WERI-Rb-1 (cell line): ENCODE measurements at regions not wholly inside any gene's neighbourhood (a gene's known extent, or its start where the extent isn't known, plus 50 kb on each side); places are given as distances from the start of the nearest gene placed in this dataset.

Experiments used
- DNase-seq: peaks from one replicate; pipeline ENCODE4 v3.0.0-alpha.2; 2020
- H3K27ac ChIP-seq: fragments of 250-450 bp; sonication (Bioruptor Pico); 2 replicates; pipeline ENCODE4 v1.5.1; 2020; ENCODE audit warnings: mild to moderate bottlenecking, moderate library complexity
- H3K27me3 ChIP-seq: fragments of 250-450 bp; sonication (Bioruptor Pico); 2 replicates; pipeline ENCODE4 v1.5.1; 2021; ENCODE audit warnings: mild to moderate bottlenecking, low read depth, moderate library complexity; ENCODE audit not compliant: insufficient read depth, severe bottlenecking
- H3K36me3 ChIP-seq: fragments of 250-450 bp; sonication (Bioruptor Pico); 2 replicates; pipeline ENCODE4 v1.5.1; 2020; ENCODE audit warnings: mild to moderate bottlenecking, moderate library complexity
- H3K4me3 ChIP-seq: 2 replicates; pipeline ENCODE4 v1.5.1; 2011; ENCODE audit warnings: low read depth, mild to moderate bottlenecking, control low read depth, low read length
- H3K9me3 ChIP-seq: fragments of 250-450 bp; sonication (Bioruptor Pico); 2 replicates; pipeline ENCODE4 v1.5.1; 2021; ENCODE audit warnings: mild to moderate bottlenecking, moderate library complexity; ENCODE audit not compliant: severe bottlenecking
- CTCF ChIP-seq: IDR thresholded peaks from 2 replicates; pipeline ENCODE4 v1.5.1; 2011; ENCODE audit warnings: low read depth, mild to moderate bottlenecking, control low read depth, inconsistent platforms, low read length

GRCh38 chr15:87792250-87793040 is 464.1 kb downstream of the NTRK3 start:
- no peak for TF ChIP-seq CTCF
- H3K9me3 ChIP-seq: no peaks in the 10 kb centered on the region
- no peak for DNase-seq
- no peak overlapping the region for H3K4me3 ChIP-seq
- no peak overlapping the region for H3K27ac ChIP-seq
- no peaks in the 10 kb centered on the region for H3K36me3 ChIP-seq
- H3K27me3 ChIP-seq: no peaks in the 10 kb centered on the region

GRCh38 chr15:87781959-87782625 is 474.4 kb downstream of the NTRK3 start:
- H3K27ac ChIP-seq: no peak overlapping the region
- no peaks in the 10 kb centered on the region for H3K9me3 ChIP-seq
- no peaks in the 10 kb centered on the region for H3K27me3 ChIP-seq
- H3K4me3 ChIP-seq: no peak overlapping the region
- no peak for TF ChIP-seq CTCF
- no peaks in the 10 kb centered on the region for H3K36me3 ChIP-seq
- no peak for DNase-seq

DNA sequence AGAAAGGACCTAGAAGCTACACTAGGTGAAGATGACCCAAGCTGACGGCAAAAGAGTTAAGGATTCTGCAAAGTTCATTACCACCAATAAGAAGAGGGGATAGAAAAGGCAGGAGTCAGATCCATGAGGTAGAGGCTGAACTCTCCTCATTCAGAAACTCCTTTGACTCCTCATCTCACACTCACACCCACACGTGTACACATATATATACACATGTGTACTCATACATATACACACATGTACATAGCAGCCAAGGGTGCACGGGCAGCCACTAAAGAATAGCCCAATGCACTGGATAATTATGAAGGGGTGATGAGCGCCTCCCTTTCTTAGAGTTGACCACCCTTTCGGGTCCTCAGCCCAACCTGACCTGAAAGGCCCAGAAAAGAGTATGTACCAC is 476.8 kb downstream of the NTRK3 start:
- no peak for TF ChIP-seq CTCF
- DNase-seq: no peak
- Histone ChIP-seq H3K4me3 (no peak overlapping the region), H3K27me3 (no peaks in the 10 kb centered on the region), H3K9me3 (no peaks in the 10 kb centered on the region), H3K36me3 (no peaks in the 10 kb centered on the region), H3K27ac (no peak overlapping the region)

- Histone ChIP-seq H3K9me3 (no peaks in the 10 kb centered on the region), H3K27ac (no peak overlapping the region), H3K4me3 (no peak overlapping the region), H3K27me3 (no peaks in the 10 kb centered on the region), H3K36me3 (no peaks in the 10 kb centered on the region)
- TF ChIP-seq CTCF: no peak
- DNase-seq: no peak
Measured at GRCh38 chr15:87778358-87778757, 478.2 kb downstream of the NTRK3 start.

DNA sequence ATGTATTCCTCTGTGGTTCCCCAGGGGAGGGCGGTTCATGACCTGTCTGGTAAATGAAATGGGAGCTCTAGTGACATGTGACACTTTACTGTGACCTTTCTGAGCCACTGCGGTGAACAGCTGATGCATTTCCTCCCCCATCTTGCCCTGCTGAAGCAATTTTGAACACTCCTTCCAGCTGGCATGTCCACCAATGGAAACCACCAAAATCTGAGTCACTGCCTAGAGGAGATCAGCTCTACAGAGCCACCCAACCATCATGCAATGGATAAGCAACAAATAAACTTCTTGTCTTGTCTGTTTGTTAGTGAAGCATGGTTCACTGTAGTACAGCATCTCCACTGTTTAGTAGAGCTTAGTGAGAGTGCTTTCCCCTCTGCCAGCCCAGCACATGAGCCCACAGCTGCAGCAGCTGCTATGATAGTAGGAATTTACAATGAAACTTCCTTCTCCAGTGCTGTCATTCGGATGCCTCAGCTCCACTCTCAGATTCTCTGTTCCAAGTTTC is 479.4 kb downstream of the NTRK3 start:
- no peak for TF ChIP-seq CTCF
- DNase-seq: no peak
- Histone ChIP-seq H3K9me3 (no peaks in the 10 kb centered on the region), H3K27me3 (no peaks in the 10 kb centered on the region), H3K36me3 (no peaks in the 10 kb centered on the region), H3K27ac (no peak overlapping the region), H3K4me3 (no peak overlapping the region)
